ENCODE measurements at regions not wholly inside any gene's neighbourhood (a gene's known extent, or its start where the extent isn't known, plus 50 kb on each side); places are given as distances from the start of the nearest gene placed in this dataset.

DNA sequence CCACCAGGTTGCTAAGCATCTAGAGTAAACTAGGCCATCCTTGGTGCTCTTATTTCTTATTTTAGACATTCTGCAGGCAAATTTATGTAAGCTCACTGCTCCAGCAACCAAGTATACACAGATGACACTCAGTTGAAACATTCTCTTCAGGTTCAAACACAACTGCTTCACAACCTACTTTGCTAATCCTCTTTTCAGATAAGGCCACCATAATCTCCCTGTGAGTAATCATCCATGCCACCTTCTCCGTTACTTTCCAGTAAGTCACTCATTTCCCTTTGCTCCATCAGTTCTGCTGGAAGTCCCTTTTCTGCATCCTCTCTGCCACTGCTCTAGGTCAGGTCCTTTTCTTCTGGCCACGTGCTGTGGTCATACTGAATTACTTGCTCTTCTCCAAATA lies 120.2 kb upstream of the WDFY3 start:
- no peaks in the 10 kb centered on the region for H3K27me3 Mint-ChIP-seq (ENCODE audit: low read depth)
- H2BK12ac ChIP-seq (ENCODE audit: insufficient read length, low read depth, low read length), result no peak overlapping the region
- H3K4me2 ChIP-seq (ENCODE audit: insufficient read depth, insufficient read length, low read length), result no peak overlapping the region
- no peak overlapping the region for H4K91ac ChIP-seq (ENCODE audit: insufficient read length, low read depth, low read length)
- no peaks in the 10 kb centered on the region for H3K79me1 ChIP-seq (ENCODE audit: insufficient read depth, low read depth, low read length, poor library complexity, severe bottlenecking)
- no peak overlapping the region for H2BK5ac ChIP-seq (ENCODE audit: insufficient read length, low read length)
- no peak overlapping the region for H3K9ac ChIP-seq (ENCODE audit: extremely low read depth, insufficient read length, low read length)
- H3K79me2 ChIP-seq (ENCODE audit: insufficient read depth, low read length), result no peaks in the 10 kb centered on the region
- H3K27me3 ChIP-seq (ENCODE audit: insufficient read depth, low read length), result no peaks in the 10 kb centered on the region
- DNase-seq, result no peak
- no peak overlapping the region for H3T11ph ChIP-seq (ENCODE audit: low read length)
- no peak overlapping the region for H2BK20ac ChIP-seq (ENCODE audit: low read depth, low read length, poor library complexity, severe bottlenecking)
- no peak overlapping the region for H3K56ac ChIP-seq (ENCODE audit: insufficient read length, low read depth, low read length)
- no peak overlapping the region for H3K4ac ChIP-seq (ENCODE audit: low read depth, low read length)
- no peak overlapping the region for H2BK120ac ChIP-seq (ENCODE audit: low read depth, low read length, poor library complexity, severe bottlenecking)
- H3K14ac ChIP-seq (ENCODE audit: insufficient read depth, low read length), result no peak overlapping the region
- WGBS (ENCODE audit: extremely low coverage, insufficient read length, low lambda C conversion rate), result no CpG with 5 or more reads among the region's 2 CpGs
- no peak overlapping the region for H3K27ac ChIP-seq (ENCODE audit: insufficient read length, low read depth, low read length)
- no peak overlapping the region for H3K18ac ChIP-seq (ENCODE audit: insufficient read length, low read depth, low read length)
- no peak overlapping the region for H3K23ac ChIP-seq (ENCODE audit: insufficient read length, low read depth, low read length)
- H4K5ac ChIP-seq (ENCODE audit: insufficient read length, low read depth, low read length), result no peak overlapping the region
- H3K9me3 ChIP-seq (ENCODE audit: control insufficient read depth, low read depth, low read length), result peaks cover 10% of the 10 kb centered on the region
- no peak overlapping the region for H2AFZ ChIP-seq (ENCODE audit: low read length)
- H3K4me1 ChIP-seq (ENCODE audit: insufficient read depth, low read length), result no peaks in the 10 kb centered on the region
- H3K23me2 ChIP-seq (ENCODE audit: insufficient read length, low read depth, low read length, poor library complexity, severe bottlenecking), result no peaks in the 10 kb centered on the region
- TF ChIP-seq, protein P1, sequence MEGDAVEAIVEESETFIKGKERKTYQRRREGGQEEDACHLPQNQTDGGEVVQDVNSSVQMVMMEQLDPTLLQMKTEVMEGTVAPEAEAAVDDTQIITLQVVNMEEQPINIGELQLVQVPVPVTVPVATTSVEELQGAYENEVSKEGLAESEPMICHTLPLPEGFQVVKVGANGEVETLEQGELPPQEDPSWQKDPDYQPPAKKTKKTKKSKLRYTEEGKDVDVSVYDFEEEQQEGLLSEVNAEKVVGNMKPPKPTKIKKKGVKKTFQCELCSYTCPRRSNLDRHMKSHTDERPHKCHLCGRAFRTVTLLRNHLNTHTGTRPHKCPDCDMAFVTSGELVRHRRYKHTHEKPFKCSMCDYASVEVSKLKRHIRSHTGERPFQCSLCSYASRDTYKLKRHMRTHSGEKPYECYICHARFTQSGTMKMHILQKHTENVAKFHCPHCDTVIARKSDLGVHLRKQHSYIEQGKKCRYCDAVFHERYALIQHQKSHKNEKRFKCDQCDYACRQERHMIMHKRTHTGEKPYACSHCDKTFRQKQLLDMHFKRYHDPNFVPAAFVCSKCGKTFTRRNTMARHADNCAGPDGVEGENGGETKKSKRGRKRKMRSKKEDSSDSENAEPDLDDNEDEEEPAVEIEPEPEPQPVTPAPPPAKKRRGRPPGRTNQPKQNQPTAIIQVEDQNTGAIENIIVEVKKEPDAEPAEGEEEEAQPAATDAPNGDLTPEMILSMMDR (conservative IDR thresholded peaks at IDR 0.05), result no peak
- no peak overlapping the region for H2BK15ac ChIP-seq (ENCODE audit: low read depth, low read length)
- H2AK5ac ChIP-seq (ENCODE audit: insufficient read length, low read length), result no peak overlapping the region
- H3K27ac Mint-ChIP-seq, result no peak overlapping the region
- H3K4me1 Mint-ChIP-seq, result peaks cover 8 to 9% of the 10 kb centered on the region in 2 experiments; a peak in 3 of 4 replicates
- peaks cover 17 to 20% of the 10 kb centered on the region in 2 experiments for H3K9me3 Mint-ChIP-seq
- H3K4me3 Mint-ChIP-seq, result no peak overlapping the region
- H4K20me1 ChIP-seq (ENCODE audit: control insufficient read depth, insufficient read depth, insufficient read length), result no peaks in the 10 kb centered on the region
- H3K36me3 Mint-ChIP-seq (ENCODE audit: insufficient read depth in 1 of 3, low read depth in 3 of 3), result peaks cover 4 to 28% (median 8%) of the 10 kb centered on the region in 3 experiments
- no peak overlapping the region for H4K8ac ChIP-seq (replicated peaks; ENCODE audit: insufficient read length, low read depth, low read length)

Data from H9 (cell line).